ENCODE measurements at regions not wholly inside any gene's neighbourhood (a gene's known extent, or its start where the extent isn't known, plus 50 kb on each side); places are given as distances from the start of the nearest gene placed in this dataset.

DNA sequence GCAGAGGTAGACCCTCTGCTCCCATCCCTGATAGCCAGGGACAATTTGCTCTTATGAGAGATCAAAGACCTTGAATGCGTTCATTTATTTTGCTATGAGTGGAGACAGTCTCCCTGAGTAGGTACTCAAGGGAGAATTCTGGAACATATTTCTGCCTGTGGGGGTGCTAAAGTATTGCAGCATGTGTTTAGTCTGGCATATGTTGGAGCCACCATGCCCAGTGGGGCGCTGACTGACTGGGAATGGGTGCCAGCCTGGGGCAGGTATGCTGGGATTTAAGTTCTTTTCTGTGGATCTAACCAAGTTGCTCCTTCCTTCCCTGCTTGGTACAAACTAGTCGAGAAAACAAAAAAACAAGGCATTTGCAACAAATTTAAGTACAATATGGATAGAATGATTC lies 99.1 kb downstream of the JCAD start:
- no peaks in the 10 kb centered on the region for H3K27me3 Mint-ChIP-seq
- H3K9me3 Mint-ChIP-seq (ENCODE audit: insufficient read depth), result no peaks in the 10 kb centered on the region
- H3K27ac Mint-ChIP-seq, result no peak overlapping the region
- Histone ChIP-seq H2AFZ (ENCODE audit: insufficient read depth, low read depth, low read length, poor library complexity, severe bottlenecking) (no peak overlapping the region), H3K79me2 (ENCODE audit: control insufficient read depth, insufficient read depth, low read length) (no peaks in the 10 kb centered on the region), H4K20me1 (ENCODE audit: control insufficient read depth, insufficient read depth, low read length, poor library complexity, severe bottlenecking) (no peaks in the 10 kb centered on the region), H3K9ac (ENCODE audit: low read length) (no peak overlapping the region), H3K4me2 (replicated peaks; ENCODE audit: low read depth, low read length, poor library complexity, severe bottlenecking) (no peak overlapping the region), H3K36me3 (replicated peaks in 1 of 2; ENCODE audit: control extremely low read depth in 1 of 2, control insufficient read depth in 1 of 2, extremely low read depth in 1 of 2, insufficient read depth in 2 of 2, low read length in 1 of 2) (no peaks in the 10 kb centered on the region), H3K4me1 (ENCODE audit: control insufficient read depth in 2 of 2, insufficient read depth in 2 of 2, low read length in 2 of 2) (no peaks in the 10 kb centered on the region), H3K27ac (ENCODE audit: low read length in 2 of 2) (no peak overlapping the region), H3K9me3 (ENCODE audit: control extremely low read depth in 1 of 3, control insufficient read depth in 2 of 3, insufficient read depth in 1 of 3, low read length in 2 of 3) (peaks cover 0 to 7% (median 3%) of the 10 kb centered on the region in 3 donors), H3K27me3 (replicated peaks in 1 of 4; ENCODE audit: control extremely low read depth in 1 of 4, control insufficient read depth in 3 of 4, insufficient read depth in 4 of 4, low read length in 3 of 4) (peaks cover 0 to 3% (median 0%) of the 10 kb centered on the region in 4 experiments), H3K4me3 (ENCODE audit: control extremely low read depth in 1 of 5, extremely low read depth in 1 of 5, insufficient read depth in 1 of 5, low read depth in 2 of 5, low read length in 4 of 5) (no peak overlapping the region)
- POLR2A ChIA-PET, result no interaction called here
- CTCF ChIA-PET, result no interaction called here
- TF ChIP-seq, protein P1, sequence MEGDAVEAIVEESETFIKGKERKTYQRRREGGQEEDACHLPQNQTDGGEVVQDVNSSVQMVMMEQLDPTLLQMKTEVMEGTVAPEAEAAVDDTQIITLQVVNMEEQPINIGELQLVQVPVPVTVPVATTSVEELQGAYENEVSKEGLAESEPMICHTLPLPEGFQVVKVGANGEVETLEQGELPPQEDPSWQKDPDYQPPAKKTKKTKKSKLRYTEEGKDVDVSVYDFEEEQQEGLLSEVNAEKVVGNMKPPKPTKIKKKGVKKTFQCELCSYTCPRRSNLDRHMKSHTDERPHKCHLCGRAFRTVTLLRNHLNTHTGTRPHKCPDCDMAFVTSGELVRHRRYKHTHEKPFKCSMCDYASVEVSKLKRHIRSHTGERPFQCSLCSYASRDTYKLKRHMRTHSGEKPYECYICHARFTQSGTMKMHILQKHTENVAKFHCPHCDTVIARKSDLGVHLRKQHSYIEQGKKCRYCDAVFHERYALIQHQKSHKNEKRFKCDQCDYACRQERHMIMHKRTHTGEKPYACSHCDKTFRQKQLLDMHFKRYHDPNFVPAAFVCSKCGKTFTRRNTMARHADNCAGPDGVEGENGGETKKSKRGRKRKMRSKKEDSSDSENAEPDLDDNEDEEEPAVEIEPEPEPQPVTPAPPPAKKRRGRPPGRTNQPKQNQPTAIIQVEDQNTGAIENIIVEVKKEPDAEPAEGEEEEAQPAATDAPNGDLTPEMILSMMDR (IDR thresholded peaks at IDR 0.05), result no peak
- TF ChIP-seq EZH2 (IDR thresholded peaks at IDR 0.05; ENCODE audit: borderline replicate concordance, insufficient read depth, low read depth, low read length, poor library complexity, severe bottlenecking), result no peak
- ATAC-seq (ENCODE audit: low read depth) (no peak), DNase-seq (no peak)
- no peaks in the 10 kb centered on the region for H3K4me1 Mint-ChIP-seq
- 100% methylated on average over 2 of the region's 3 CpGs for WGBS (ENCODE audit: insufficient coverage)
- intact Hi-C loops (cut with micrococcal nuclease), result no loop called here
- no peak overlapping the region for H3K4me3 Mint-ChIP-seq

DNA sequence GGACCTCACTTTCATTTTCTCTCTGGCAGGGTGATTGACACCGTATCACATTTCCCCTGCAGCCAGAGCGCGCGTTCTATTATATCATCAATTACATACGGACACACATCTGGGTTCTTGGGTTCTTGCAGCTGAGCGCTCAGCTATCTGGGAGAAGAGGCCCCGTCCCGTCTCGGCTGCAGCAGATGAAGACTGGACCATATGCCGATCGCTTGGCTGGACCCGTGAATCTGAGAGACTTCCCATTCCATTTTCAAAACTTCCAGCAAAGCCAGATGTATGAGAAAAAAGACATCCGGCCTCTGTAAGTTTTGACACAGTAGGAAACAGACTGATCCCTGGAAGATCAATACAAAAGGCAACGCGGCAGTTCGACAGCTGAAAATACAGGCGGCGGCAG lies 99.8 kb downstream of the JCAD start:
- CTCF ChIA-PET, result no interaction called here
- H3K4me1 ChIP-seq (ENCODE audit: control insufficient read depth in 2 of 2, insufficient read depth in 2 of 2, low read length in 2 of 2), result no peaks in the 10 kb centered on the region
- 97% methylated on average over 15 of the region's 18 CpGs for WGBS (ENCODE audit: insufficient coverage)
- no peaks in the 10 kb centered on the region for H3K4me1 Mint-ChIP-seq
- H3K27ac ChIP-seq (ENCODE audit: low read length in 2 of 2), result no peak overlapping the region
- H3K9me3 ChIP-seq (ENCODE audit: control extremely low read depth in 1 of 3, control insufficient read depth in 2 of 3, insufficient read depth in 1 of 3, low read length in 2 of 3), result peaks cover 0 to 7% (median 3%) of the 10 kb centered on the region in 3 donors
- TF ChIP-seq EZH2 (IDR thresholded peaks at IDR 0.05; ENCODE audit: borderline replicate concordance, insufficient read depth, low read depth, low read length, poor library complexity, severe bottlenecking), result no peak
- TF ChIP-seq, protein P1 (IDR thresholded peaks at IDR 0.05), result no peak
- H3K4me3 Mint-ChIP-seq, result no peak overlapping the region
- intact Hi-C loops (cut with micrococcal nuclease), result no loop called here
- H3K9ac ChIP-seq (ENCODE audit: low read length), result no peak overlapping the region
- ATAC-seq (ENCODE audit: low read depth) (no peak), DNase-seq (no peak)
- H3K79me2 ChIP-seq (ENCODE audit: control insufficient read depth, insufficient read depth, low read length), result no peaks in the 10 kb centered on the region
- H3K27me3 Mint-ChIP-seq, result no peaks in the 10 kb centered on the region
- POLR2A ChIA-PET, result no interaction called here
- H3K9me3 Mint-ChIP-seq (ENCODE audit: insufficient read depth), result no peaks in the 10 kb centered on the region
- peaks cover 0 to 3% (median 0%) of the 10 kb centered on the region in 4 experiments for H3K27me3 ChIP-seq (replicated peaks in 1 of 4; ENCODE audit: control extremely low read depth in 1 of 4, control insufficient read depth in 3 of 4, insufficient read depth in 4 of 4, low read length in 3 of 4)
- no peaks in the 10 kb centered on the region for H3K36me3 ChIP-seq (replicated peaks in 1 of 2; ENCODE audit: control extremely low read depth in 1 of 2, control insufficient read depth in 1 of 2, extremely low read depth in 1 of 2, insufficient read depth in 2 of 2, low read length in 1 of 2)
- H3K4me3 ChIP-seq (ENCODE audit: control extremely low read depth in 1 of 5, extremely low read depth in 1 of 5, insufficient read depth in 1 of 5, low read depth in 2 of 5, low read length in 4 of 5), result no peak overlapping the region
- H3K27ac Mint-ChIP-seq, result no peak overlapping the region
- H4K20me1 ChIP-seq (ENCODE audit: control insufficient read depth, insufficient read depth, low read length, poor library complexity, severe bottlenecking), result no peaks in the 10 kb centered on the region
- no peak overlapping the region for H2AFZ ChIP-seq (ENCODE audit: insufficient read depth, low read depth, low read length, poor library complexity, severe bottlenecking)
- no peak overlapping the region for H3K4me2 ChIP-seq (replicated peaks; ENCODE audit: low read depth, low read length, poor library complexity, severe bottlenecking)

Data from B cell (primary cell).